Kidney glomerular epithelial cell (primary cell): ENCODE measurements at regions not wholly inside any gene's neighbourhood (a gene's known extent, or its start where the extent isn't known, plus 50 kb on each side); places are given as distances from the start of the nearest gene placed in this dataset.

ENCODE experiments used
- DNase-seq: peaks from one replicate; lab custom pipeline; 2025; lab: John Stamatoyannopoulos, UW

DNA sequence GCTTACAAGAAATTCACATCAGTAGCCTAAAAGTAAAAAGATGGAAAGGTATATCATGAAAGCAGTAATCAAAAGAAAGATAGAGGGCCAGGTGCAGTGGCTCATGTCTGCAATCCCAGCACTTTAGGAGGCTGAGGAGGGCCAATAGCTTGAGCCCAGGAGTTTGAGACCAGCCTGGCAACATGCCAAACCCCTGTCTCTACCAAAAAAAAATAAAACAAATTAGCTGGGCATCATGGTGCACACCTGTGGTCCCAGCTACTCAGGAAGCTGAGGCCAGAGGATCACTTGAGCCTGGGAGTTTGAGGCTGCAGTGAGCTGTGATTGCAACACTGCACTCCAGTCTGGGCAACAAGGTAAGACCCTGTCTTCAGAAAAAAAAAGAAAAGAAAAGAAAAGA, 55.5 kb downstream of the GSPT2 start:
- no peak for DNase-seq

- peak; percentile 44 for DNase-seq
These were observed 59.9 kb downstream of the GSPT2 start for GRCh38 chrX:51802917-51803688.

GRCh38 chrX:51803833-51804232, 60.6 kb downstream of the GSPT2 start:
- no peak for DNase-seq

GRCh38 chrX:51804741-51805140, 61.5 kb downstream of the GSPT2 start:
- DNase-seq = no peak

- no peak for DNase-seq
These were observed 70.7 kb downstream of the GSPT2 start for GRCh38 chrX:51813886-51814460.

GRCh38 chrX:51824061-51824460, 69.4 kb upstream of the MAGED1 start:
- no peak for DNase-seq

- DNase-seq = no peak
These were observed 68.0 kb upstream of the MAGED1 start for GRCh38 chrX:51825436-51825835.

GRCh38 chrX:51834076-51834475, 59.3 kb upstream of the MAGED1 start:
- no peak for DNase-seq

DNA sequence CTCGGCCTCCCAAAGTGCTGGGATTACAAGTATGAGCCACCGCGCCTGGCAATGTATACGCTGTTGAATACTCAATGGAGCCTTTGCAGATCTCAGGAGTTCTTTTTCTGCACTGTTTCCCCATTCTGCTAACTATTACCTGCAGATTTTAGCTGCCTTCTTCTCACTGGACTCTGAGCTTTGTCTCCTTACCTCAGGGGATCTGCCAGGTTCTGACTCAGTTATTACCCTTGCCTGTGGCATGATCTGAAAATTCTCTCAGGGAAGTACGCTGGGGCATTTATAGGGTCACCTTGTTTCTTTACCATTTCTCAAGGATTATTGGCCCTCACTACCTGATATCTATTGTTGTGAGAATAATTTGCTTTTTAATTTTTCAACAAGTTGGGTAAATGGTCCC, 56.6 kb upstream of the MAGED1 start:
- DNase-seq = no peak

GRCh38 chrX:51837451-51837850, 56.0 kb upstream of the MAGED1 start:
- DNase-seq = no peak

DNA sequence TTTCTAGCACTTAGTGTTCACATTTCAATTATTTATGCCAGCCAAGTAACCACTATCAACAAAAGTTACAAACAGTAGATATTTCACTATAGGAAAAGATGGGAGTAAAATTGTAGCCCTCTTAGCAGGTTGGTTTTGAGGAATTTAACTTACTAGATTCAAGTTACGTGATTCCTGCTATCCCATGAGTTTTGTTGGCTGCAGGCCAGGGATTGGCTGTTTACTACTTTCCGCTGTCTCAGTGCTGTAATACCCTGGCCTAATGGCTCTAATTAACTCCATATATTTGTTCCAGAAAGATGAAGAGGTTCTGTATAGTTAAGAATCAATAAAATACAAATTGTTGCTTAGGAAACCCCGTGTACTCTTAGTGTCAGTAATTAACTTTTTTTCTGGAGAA, 55.5 kb upstream of the MAGED1 start:
- no peak for DNase-seq
